IMR-90 (cell line): ENCODE measurements at regions not wholly inside any gene's neighbourhood (a gene's known extent, or its start where the extent isn't known, plus 50 kb on each side); places are given as distances from the start of the nearest gene placed in this dataset.

Experiments used
- ATAC-seq: fragments of 200-7000 bp; cut with Tn5 transposase; 2 replicates; pipeline ENCODE4 v1.9.1; 2020; ENCODE audit warnings: low read depth, mild to moderate bottlenecking, moderate library complexity
- BruUV-seq: library from RNA; stranded (reverse); fragments of 400-500 nt; replicated peaks from 2 replicates; lab custom pipeline; 2021; lab: Mats Ljungman, UMichigan
- CTCF ChIA-PET: fragments of 300-600 bp; formaldehyde crosslinking; extraction: SDS; loops from one replicate; lab custom pipeline; 2021; ENCODE audit warnings: antibody characterized with exemption; lab: Yijun Ruan, JAX
- POLR2A ChIA-PET: fragments of 300-600 bp; sonication (Branson Sonifier 250); formaldehyde crosslinking; loops from one replicate; lab custom pipeline; 2022; ENCODE audit warnings: antibody characterized with exemption; ENCODE audit not compliant: unreplicated experiment; lab: Charles Lee
- DNase-seq: peaks from one replicate; pipeline ENCODE4 v3.0.0; 2013
- H2AFZ ChIP-seq: replicated peaks from 2 replicates; pipeline ENCODE3; 2013; ENCODE audit warnings: low read length, mild to moderate bottlenecking; ENCODE audit not compliant: poor library complexity
- H2AK5ac ChIP-seq: 2 replicates; pipeline ENCODE4 v1.6.1; 2013; ENCODE audit warnings: low read depth, low read length, inconsistent platforms
- H2AK9ac ChIP-seq: replicated peaks from 2 replicates; pipeline ENCODE3; 2013; ENCODE audit warnings: mild to moderate bottlenecking, low read depth, low read length, moderate library complexity; ENCODE audit not compliant: poor library complexity
- H2BK120ac ChIP-seq: 2 replicates; pipeline ENCODE4 v1.6.1; 2013; ENCODE audit warnings: low read depth, low read length, inconsistent platforms
- H2BK15ac ChIP-seq: 3 replicates; pipeline ENCODE4 v1.6.1; 2013; ENCODE audit warnings: low read depth, low read length, inconsistent platforms
- H2BK20ac ChIP-seq: 2 replicates; pipeline ENCODE4 v1.6.1; 2013; ENCODE audit warnings: low read depth, mild to moderate bottlenecking, inconsistent platforms, low read length, moderate library complexity
- H2BK5ac ChIP-seq: 2 replicates; pipeline ENCODE4 v1.6.1; 2013; ENCODE audit warnings: mild to moderate bottlenecking, low read depth, low read length, inconsistent platforms; ENCODE audit not compliant: poor library complexity, severe bottlenecking
- H3K14ac ChIP-seq: replicated peaks from 2 replicates; pipeline ENCODE4 v1.6.1; 2013; ENCODE audit warnings: low read depth, low read length, inconsistent platforms
- H3K18ac ChIP-seq: 2 replicates; pipeline ENCODE4 v1.6.1; 2013; ENCODE audit warnings: low read depth, low read length, control low read depth
- H3K23ac ChIP-seq: 2 replicates; pipeline ENCODE4 v1.6.1; 2013; ENCODE audit warnings: low read depth, low read length, inconsistent platforms
- H3K27ac ChIP-seq: 2 replicates; pipeline ENCODE4 v1.5.1; 2013; ENCODE audit warnings: mild to moderate bottlenecking, control low read depth, low read length; ENCODE audit not compliant: insufficient read depth
- H3K27me3 ChIP-seq: 2 replicates; pipeline ENCODE4 v1.6.1; 2013; ENCODE audit warnings: low read length; ENCODE audit not compliant: control insufficient read depth, insufficient read depth
- H3K36me3 ChIP-seq: 2 replicates; pipeline ENCODE4 v1.6.1; 2013; ENCODE audit warnings: low read length, mixed read lengths; ENCODE audit not compliant: control insufficient read depth, insufficient read depth
- H3K4ac ChIP-seq: 2 replicates; pipeline ENCODE4 v1.6.1; 2013; ENCODE audit warnings: low read depth, low read length, inconsistent platforms
- H3K4me1 ChIP-seq: 2 replicates; pipeline ENCODE4 v1.6.1; 2013; ENCODE audit warnings: low read length, mixed read lengths; ENCODE audit not compliant: control insufficient read depth, insufficient read depth
- H3K4me2 ChIP-seq: 2 replicates; pipeline ENCODE4 v1.6.1; 2013; ENCODE audit warnings: low read depth, mild to moderate bottlenecking, control low read depth, low read length, moderate library complexity
- H3K4me3 ChIP-seq: 2 replicates; pipeline ENCODE4 v1.5.1; 2013; ENCODE audit warnings: low read depth, mild to moderate bottlenecking, control low read depth, low read length, moderate library complexity; ENCODE audit not compliant: insufficient read depth
- H3K56ac ChIP-seq: 2 replicates; pipeline ENCODE4 v1.6.1; 2013; ENCODE audit warnings: low read length, inconsistent platforms; ENCODE audit not compliant: insufficient read depth; ENCODE audit errors: extremely low read depth
- H3K79me1 ChIP-seq, 2 experiments: 2 replicates each; pipeline ENCODE4 v1.6.1; 2013; ENCODE audit warnings: low read length in 2 of 2, inconsistent platforms in 1 of 2, low read depth in 1 of 2
- H3K9ac ChIP-seq: 2 replicates; pipeline ENCODE4 v1.6.1; 2013; ENCODE audit warnings: low read depth, low read length, control low read depth
- H3K9me1 ChIP-seq: 2 replicates; pipeline ENCODE4 v1.6.1; 2013; ENCODE audit warnings: low read length, inconsistent platforms; ENCODE audit not compliant: insufficient read depth
- H3K9me3 ChIP-seq: 2 replicates; pipeline ENCODE4 v1.6.1; 2013; ENCODE audit warnings: low read length; ENCODE audit not compliant: control insufficient read depth, insufficient read depth
- H4K20me1 ChIP-seq: 2 replicates; pipeline ENCODE4 v1.6.1; 2013; ENCODE audit warnings: low read length, inconsistent platforms; ENCODE audit not compliant: insufficient read depth
- H4K5ac ChIP-seq: 2 replicates; pipeline ENCODE4 v1.6.1; 2013; ENCODE audit warnings: mild to moderate bottlenecking, low read depth, low read length, control low read depth
- H4K8ac ChIP-seq, 2 experiments: 2 replicates each; pipeline ENCODE4 v1.6.1; 2013; ENCODE audit warnings: low read depth in 2 of 2, low read length in 2 of 2, control low read depth in 1 of 2, inconsistent platforms in 1 of 2
- H4K91ac ChIP-seq: 2 replicates; pipeline ENCODE4 v1.6.1; 2013; ENCODE audit warnings: low read depth, low read length, inconsistent platforms; ENCODE audit not compliant: insufficient read depth
- CEBPB ChIP-seq: IDR thresholded peaks from 2 replicates; pipeline ENCODE4 v1.6.1; 2012; ENCODE audit warnings: low read depth, low read length, improper control_type of control experiment
- FOS ChIP-seq: fragments of 150-350 bp; IDR thresholded peaks from 2 replicates; pipeline ENCODE4 v1.6.1; 2016; ENCODE audit warnings: low read depth, low read length
- POLR2A ChIP-seq: IDR thresholded peaks from 2 replicates; pipeline ENCODE4 v1.6.1; 2012; ENCODE audit warnings: mild to moderate bottlenecking, low read depth, low read length
- RCOR1 ChIP-seq: IDR thresholded peaks from 2 replicates; pipeline ENCODE4 v1.6.1; 2012; ENCODE audit warnings: mild to moderate bottlenecking, low read length, improper control_type of control experiment; ENCODE audit not compliant: insufficient replicate concordance
- SMC3 ChIP-seq: fragments of 150-350 bp; IDR thresholded peaks from 2 replicates; pipeline ENCODE4 v1.6.1; 2016; ENCODE audit warnings: low read depth, mild to moderate bottlenecking, antibody characterized with exemption, low read length, moderate library complexity
- WGBS, 2 experiments: methylation state at CpG; one replicate each; pipeline versions ENCODE4 v1.1.5 to v1.1.7; 2013; ENCODE audit warnings: missing lambda C conversion rate in 2 of 2; ENCODE audit not compliant: insufficient read length in 1 of 2; ENCODE audit errors: extremely low coverage in 2 of 2; 5-methylcytosine and 5-hydroxymethylcytosine counted together
- dilution Hi-C: fragments of 300-500 bp; cut with HindIII; formaldehyde crosslinking; loops from one replicate; pipeline ENCODE4 v1.14.3; 2018; ENCODE audit warnings: low sequenced_read_pairs; ENCODE audit not compliant: unreplicated experiment
- in situ Hi-C: fragments of 300-500 bp; cut with MboI; formaldehyde crosslinking; loops from 3 replicates; pipeline ENCODE4 v1.14.3; 2019; ENCODE audit warnings: low sequenced_read_pairs, inconsistent platforms, mixed read lengths
- intact Hi-C: fragments of 100-400 bp; cut with micrococcal nuclease; formaldehyde crosslinking; loops from 2 replicates; pipeline ENCODE4 v1.10.0; 2022

GRCh38 chr13:72521940-72522661, 205.3 kb downstream of the MZT1 start:
- intact Hi-C loops = no loop called here
- H3K9me1 ChIP-seq = no peaks in the 10 kb centered on the region
- no peaks in the 10 kb centered on the region; the same call in 1 of the 2 replicates for H3K9me3 ChIP-seq
- no peak overlapping the region for H3K9ac ChIP-seq
- H2BK120ac ChIP-seq = no peak overlapping the region
- no peak for DNase-seq
- H2BK5ac ChIP-seq = no peak overlapping the region
- no peak overlapping the region for H3K14ac ChIP-seq
- H2BK20ac ChIP-seq = no peak overlapping the region
- H2AK5ac ChIP-seq = no peak overlapping the region
- no peak for ATAC-seq
- H2AFZ ChIP-seq = no peak overlapping the region
- H2AK9ac ChIP-seq = no peak overlapping the region
- H3K4me2 ChIP-seq = no peak overlapping the region
- no peak overlapping the region for H4K91ac ChIP-seq
- no peak overlapping the region for H4K8ac ChIP-seq
- no peak overlapping the region for H3K18ac ChIP-seq
- H3K56ac ChIP-seq = no peak overlapping the region
- no peak overlapping the region for H3K4ac ChIP-seq
- H4K5ac ChIP-seq = no peak overlapping the region
- H3K4me1 ChIP-seq = no peaks in the 10 kb centered on the region
- H3K23ac ChIP-seq = no peak overlapping the region
- no CpG with 5 or more reads among the region's 10 CpGs for WGBS, 2 experiments
- H3K4me3 ChIP-seq = no peak overlapping the region
- H3K27ac ChIP-seq = no peak overlapping the region
- dilution Hi-C loops = no loop called here
- H3K79me1 ChIP-seq = no peaks in the 10 kb centered on the region
- H3K27me3 ChIP-seq = no peaks in the 10 kb centered on the region
- no TSS peak for BruUV-seq
- POLR2A ChIA-PET = no interaction called here
- in situ Hi-C loops = no loop called here
- H4K20me1 ChIP-seq = no peaks in the 10 kb centered on the region
- H2BK15ac ChIP-seq = no peak overlapping the region
- TF ChIP-seq FOS (no peak), SMC3 (no peak), RCOR1 (no peak), CEBPB (no peak), POLR2A (no peak)
- no peaks in the 10 kb centered on the region for H3K36me3 ChIP-seq
- CTCF ChIA-PET = no interaction called here
